ENCODE measurements at regions not wholly inside any gene's neighbourhood (a gene's known extent, or its start where the extent isn't known, plus 50 kb on each side); places are given as distances from the start of the nearest gene placed in this dataset.

GRCh38 chr1:196142111-196142640 lies 466.1 kb downstream of the KCNT2 start (continued):
- no peak for TF ChIP-seq ZNF174 (CRISPR knock-in tag; IDR thresholded peaks at IDR 0.05)
- TF ChIP-seq PRMT5 (CRISPR knock-in tag; IDR thresholded peaks at IDR 0.05): no peak
- no peak for TF ChIP-seq ID3 (CRISPR knock-in tag; IDR thresholded peaks at IDR 0.05)
- no peak for TF ChIP-seq ID3 (tag; IDR thresholded peaks at IDR 0.05)

- no peak for FAIRE-seq
- Histone ChIP-seq H3K4me3 (no peak overlapping the region), H3K9me1 (ENCODE audit: control insufficient read depth, insufficient read depth, low read length) (no peaks in the 10 kb centered on the region), H3K27me3 (ENCODE audit: control insufficient read depth in 2 of 2, insufficient read depth in 2 of 2, low read length in 2 of 2) (no peaks in the 10 kb centered on the region), H3K4me1 (replicated peaks in 1 of 2; ENCODE audit: control insufficient read depth in 2 of 2, insufficient read depth in 2 of 2, low read length in 2 of 2) (no peaks in the 10 kb centered on the region), H4K20me1 (replicated peaks; ENCODE audit: control insufficient read depth, insufficient read depth, low read length) (no peaks in the 10 kb centered on the region), H3K27ac (ENCODE audit: extremely low read depth, low read depth, low read length) (no peak overlapping the region), H3K79me2 (ENCODE audit: control insufficient read depth, insufficient read depth, low read length) (no peaks in the 10 kb centered on the region), H3K36me3 (ENCODE audit: control insufficient read depth, insufficient read depth, low read length) (no peaks in the 10 kb centered on the region), H3K4me2 (ENCODE audit: insufficient read depth, low read length) (no peak overlapping the region), H3K9me3 (replicated peaks; ENCODE audit: control insufficient read depth, insufficient read depth, low read depth, low read length) (peaks cover 2% of the 10 kb centered on the region; the same call in 1 of the 2 replicates), H3K9ac (ENCODE audit: insufficient read depth in 1 of 2, low read depth in 2 of 2, low read length in 2 of 2) (no peak overlapping the region), H2AFZ (ENCODE audit: low read depth, low read length) (no peak overlapping the region)
- no peak for DNase-seq (ENCODE audit: extremely low read depth in 1 of 4, low spot score in 3 of 4)
- no peak for ATAC-seq
- ChIA-PET POLR2A (no interaction called here), CTCF (ENCODE audit: low intra/inter-chr PET ratio) (no interaction called here)
- no TSS peak for BruUV-seq (replicated peaks)
- intact Hi-C loops (cut with micrococcal nuclease): no loop called here
- in situ Hi-C loops (cut with MboI): no loop called here
- WGBS (ENCODE audit: insufficient coverage, low coverage, missing lambda C conversion rate): 29% methylated on average over 4 of the region's 4 CpGs
- TF ChIP-seq HEY1 (CRISPR knock-in tag; IDR thresholded peaks at IDR 0.05; ENCODE audit: borderline replicate concordance) (no peak), ELK3 (CRISPR knock-in tag; IDR thresholded peaks at IDR 0.05) (no peak), KLF13 (tag; IDR thresholded peaks at IDR 0.05; ENCODE audit: borderline replicate concordance, low read depth) (no peak), ZNF311 (CRISPR knock-in tag; IDR thresholded peaks at IDR 0.05) (no peak), SNIP1 (IDR thresholded peaks at IDR 0.05; ENCODE audit: low read depth) (no peak), SMARCA5 (IDR thresholded peaks at IDR 0.05) (no peak), GTF3C2 (IDR thresholded peaks at IDR 0.05; ENCODE audit: borderline replicate concordance, extremely low read depth, insufficient read length) (no peak), CBX1 (IDR thresholded peaks at IDR 0.05; ENCODE audit: low read depth) (no peak), ZBTB12 (CRISPR knock-in tag; IDR thresholded peaks at IDR 0.05) (no peak), ZNF324 (CRISPR knock-in tag; IDR thresholded peaks at IDR 0.05) (no peak), GMEB1 (CRISPR knock-in tag; IDR thresholded peaks at IDR 0.05) (no peak), ZNF217 (CRISPR knock-in tag; IDR thresholded peaks at IDR 0.05) (no peak)
These were observed 471.8 kb downstream of the KCNT2 start for GRCh38 chr1:196136396-196136795.

All from K562 (cell line).